OCI-LY1 (cell line): ENCODE measurements at regions not wholly inside any gene's neighbourhood (a gene's known extent, or its start where the extent isn't known, plus 50 kb on each side); places are given as distances from the start of the nearest gene placed in this dataset.

Experiments
- H2AFZ ChIP-seq: fragments of 200-600 bp; sonication (generic), shearing (Covaris generic); 2 replicates; pipeline ENCODE4 v1.6.0; 2014; ENCODE audit warnings: antibody characterized with exemption, mild to moderate bottlenecking, low read length
- H3F3A ChIP-seq: fragments of 200-600 bp; sonication (generic), shearing (Covaris generic); 2 replicates; pipeline ENCODE4 v1.6.0; 2014; ENCODE audit warnings: mild to moderate bottlenecking, antibody characterized with exemption, low read length, moderate library complexity; ENCODE audit not compliant: insufficient read depth
- H3K27ac ChIP-seq: fragments of 200-600 bp; sonication (generic); 2 replicates; pipeline ENCODE4 v1.5.1; 2014; ENCODE audit warnings: low read length, mixed run types, mild to moderate bottlenecking, low read depth; ENCODE audit not compliant: poor library complexity, severe bottlenecking
- H3K27me3 ChIP-seq: fragments of 200-600 bp; sonication (generic); 2 replicates; pipeline ENCODE4 v1.6.0; 2014; ENCODE audit warnings: antibody characterized with exemption, mild to moderate bottlenecking, low read length, moderate library complexity; ENCODE audit not compliant: insufficient read depth
- H3K36me3 ChIP-seq: fragments of 200-600 bp; sonication (generic); 2 replicates; pipeline ENCODE4 v1.6.1; 2014; ENCODE audit warnings: mild to moderate bottlenecking, antibody characterized with exemption, low read length, moderate library complexity, mixed read lengths; ENCODE audit not compliant: insufficient read depth
- H3K4me1 ChIP-seq: fragments of 200-600 bp; sonication (generic); 2 replicates; pipeline ENCODE4 v1.5.1; 2014; ENCODE audit warnings: mild to moderate bottlenecking, low read length, moderate library complexity; ENCODE audit not compliant: insufficient read depth, severe bottlenecking
- H3K4me2 ChIP-seq: fragments of 200-600 bp; sonication (generic), shearing (Covaris generic); 2 replicates; pipeline ENCODE4 v1.6.1; 2014; ENCODE audit warnings: low read length
- H3K4me3 ChIP-seq: fragments of 200-600 bp; sonication (generic); 2 replicates; pipeline ENCODE4 v1.5.1; 2014; ENCODE audit warnings: low read length, low read depth, mild to moderate bottlenecking, mixed read lengths; ENCODE audit not compliant: poor library complexity, severe bottlenecking
- H3K79me2 ChIP-seq: fragments of 200-600 bp; shearing (Covaris generic); 2 replicates; pipeline ENCODE4 v1.6.1; 2016; ENCODE audit warnings: mixed run types, low read length, mixed read lengths; ENCODE audit not compliant: insufficient read depth
- H3K9ac ChIP-seq: fragments of 200-600 bp; sonication (generic), shearing (Covaris generic); 2 replicates; pipeline ENCODE4 v1.6.1; 2014; ENCODE audit warnings: mild to moderate bottlenecking, low read length, mixed read lengths
- H3K9me2 ChIP-seq: fragments of 200-600 bp; sonication (generic), shearing (Covaris generic); 2 replicates; pipeline ENCODE4 v1.6.1; 2014; ENCODE audit warnings: low read depth, mild to moderate bottlenecking, low read length, mixed read lengths
- H3K9me3 ChIP-seq: fragments of 200-600 bp; shearing (Covaris generic); 2 replicates; pipeline ENCODE4 v1.6.1; 2014; ENCODE audit warnings: low read length, mixed read lengths
- H4K20me1 ChIP-seq: fragments of 200-600 bp; sonication (generic), shearing (Covaris generic); 2 replicates; pipeline ENCODE4 v1.6.0; 2016; ENCODE audit warnings: mild to moderate bottlenecking, low read length; ENCODE audit not compliant: insufficient read depth
- CTCF ChIP-seq: fragments of 200-600 bp; sonication (generic), shearing (Covaris generic); IDR thresholded peaks from 2 replicates; pipeline ENCODE4 v1.5.1; 2017; ENCODE audit warnings: mild to moderate bottlenecking, antibody characterized with exemption, low read length, moderate library complexity, mixed read lengths
- EZH2 ChIP-seq: fragments of 200-600 bp; sonication (generic), shearing (Covaris generic); IDR thresholded peaks from 2 replicates; pipeline ENCODE4 v1.8.0; 2017; ENCODE audit warnings: borderline replicate concordance, mixed run types, mild to moderate bottlenecking, antibody characterized with exemption, low read length, moderate library complexity, mixed read lengths

GRCh38 chr1:239792157-239792556 is 299.5 kb upstream of the FMN2 start:
- Histone ChIP-seq H3K9ac (no peak overlapping the region), H4K20me1 (no peaks in the 10 kb centered on the region), H3K4me2 (no peak overlapping the region), H2AFZ (no peak overlapping the region), H3K27ac (no peak overlapping the region), H3K79me2 (no peaks in the 10 kb centered on the region), H3K36me3 (no peaks in the 10 kb centered on the region), H3K9me3 (no peaks in the 10 kb centered on the region), H3K4me3 (no peak overlapping the region), H3F3A (no peaks in the 10 kb centered on the region), H3K27me3 (no peaks in the 10 kb centered on the region), H3K4me1 (no peaks in the 10 kb centered on the region), H3K9me2 (no peaks in the 10 kb centered on the region)
- TF ChIP-seq EZH2 (no peak), CTCF (no peak)

GRCh38 chr1:239795304-239795703 is 296.4 kb upstream of the FMN2 start:
- TF ChIP-seq EZH2 = no peak
- TF ChIP-seq CTCF = no peak
- Histone ChIP-seq H3K4me2 (no peak overlapping the region), H3F3A (no peaks in the 10 kb centered on the region), H3K27me3 (no peaks in the 10 kb centered on the region), H3K4me1 (no peaks in the 10 kb centered on the region), H2AFZ (no peak overlapping the region), H4K20me1 (no peaks in the 10 kb centered on the region), H3K9me3 (no peaks in the 10 kb centered on the region), H3K4me3 (no peak overlapping the region), H3K9me2 (no peaks in the 10 kb centered on the region), H3K36me3 (no peaks in the 10 kb centered on the region), H3K79me2 (no peaks in the 10 kb centered on the region), H3K27ac (no peak overlapping the region), H3K9ac (no peak overlapping the region)

GRCh38 chr1:239799617-239800016 is 292.1 kb upstream of the FMN2 start:
- Histone ChIP-seq H3F3A (no peaks in the 10 kb centered on the region), H3K4me2 (no peak overlapping the region), H3K4me3 (no peak overlapping the region), H3K79me2 (no peaks in the 10 kb centered on the region), H3K9me3 (no peaks in the 10 kb centered on the region), H3K4me1 (no peaks in the 10 kb centered on the region), H3K27ac (no peak overlapping the region), H3K9ac (no peak overlapping the region), H3K27me3 (no peaks in the 10 kb centered on the region), H2AFZ (no peak overlapping the region), H3K9me2 (no peaks in the 10 kb centered on the region), H3K36me3 (no peaks in the 10 kb centered on the region), H4K20me1 (no peaks in the 10 kb centered on the region)
- TF ChIP-seq CTCF (no peak), EZH2 (no peak)
